GM19463 (cell line): ENCODE measurements at regions not wholly inside any gene's neighbourhood (a gene's known extent, or its start where the extent isn't known, plus 50 kb on each side); places are given as distances from the start of the nearest gene placed in this dataset.
"Not testable (repeated sequence)": the region's sequence is repeated elsewhere in the genome, so short reads cannot be mapped to it uniquely, and the experiment has no call there.

Experiments used
- ATAC-seq: cut with Tn5 transposase; IDR thresholded peaks from one replicate; pipeline ENCODE4 v1.9.1; 2021; ENCODE audit warnings: mild to moderate bottlenecking, moderate library complexity; ENCODE audit not compliant: unreplicated experiment

DNA sequence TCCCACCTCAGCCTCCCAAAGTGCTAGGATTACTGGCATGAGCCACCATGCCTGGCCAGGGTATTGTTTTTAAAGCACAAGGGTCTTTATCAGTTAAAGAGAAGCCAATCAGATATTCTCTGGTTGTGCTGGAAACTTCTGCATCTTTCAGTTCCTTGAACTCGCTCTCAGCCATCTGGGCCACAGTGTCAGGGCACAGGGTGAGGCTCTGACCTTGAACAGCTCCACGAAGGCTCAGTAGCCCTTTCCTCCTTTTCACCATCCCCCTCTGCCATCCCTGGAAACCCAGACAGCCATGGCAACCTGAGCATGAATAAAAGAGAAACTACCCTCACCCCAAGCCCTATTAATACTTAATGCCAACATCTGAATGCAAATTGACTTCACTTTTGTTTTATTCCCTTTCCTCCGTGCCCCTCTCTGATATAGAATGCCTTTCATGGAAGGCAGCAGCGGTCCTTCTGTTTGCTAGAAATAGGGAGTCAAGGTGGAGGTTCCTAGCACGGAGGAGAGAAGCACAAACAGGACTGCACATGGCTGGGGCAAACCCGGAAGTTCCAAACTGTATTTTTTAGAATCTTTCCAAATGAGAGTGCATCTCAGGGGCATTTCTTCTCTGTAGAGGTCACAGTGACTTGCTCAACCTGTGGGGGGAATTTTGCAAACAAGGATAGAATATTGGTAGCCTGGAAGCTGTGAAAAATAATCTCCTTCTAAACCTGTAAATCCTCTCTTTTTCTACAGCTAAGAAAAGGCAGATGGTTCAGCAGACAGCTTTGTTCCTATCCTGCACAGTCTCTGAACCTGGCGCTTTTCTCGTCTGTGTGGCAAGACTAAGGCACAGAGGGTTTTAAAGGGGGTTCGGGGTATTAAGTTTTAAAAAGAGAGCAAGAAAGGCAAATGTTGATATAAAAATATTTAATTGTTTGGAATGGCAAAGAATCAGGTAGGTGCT, 176.4 kb upstream of the RREB1 start:
- ATAC-seq: peak; percentile 73

DNA sequence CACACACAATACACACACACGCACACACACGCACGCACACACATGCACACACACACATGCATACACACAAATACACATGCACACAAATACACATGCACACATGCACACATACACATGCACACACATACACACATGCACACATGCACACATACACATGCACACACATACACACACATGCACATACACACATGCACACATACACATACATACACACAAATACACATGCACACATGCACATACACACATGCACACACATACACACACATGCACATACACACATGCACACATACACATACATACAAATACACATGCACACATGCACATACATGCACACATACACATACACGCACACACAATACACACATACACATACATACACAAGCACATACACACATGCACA, 175.4 kb upstream of the RREB1 start:
- ATAC-seq: no peak

DNA sequence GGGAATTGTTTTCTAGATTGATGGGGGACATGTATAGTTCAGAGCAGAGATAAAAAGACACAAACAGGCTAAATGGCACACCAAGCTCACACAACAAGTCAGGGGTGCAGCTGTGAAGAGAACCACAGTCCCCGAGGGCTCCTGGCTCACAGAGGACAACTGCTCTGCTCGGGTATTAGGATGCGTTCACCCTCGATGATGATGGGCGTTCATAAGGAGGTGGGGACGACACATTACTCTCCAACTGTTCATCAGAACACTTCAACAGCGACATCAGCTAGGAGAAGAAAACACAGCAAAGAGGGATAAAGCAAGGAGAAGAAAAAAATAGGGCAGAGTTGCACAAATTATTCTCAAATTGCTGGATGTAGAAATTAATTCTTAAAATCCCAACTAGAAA, 174.8 kb upstream of the RREB1 start:
- ATAC-seq: no peak

DNA sequence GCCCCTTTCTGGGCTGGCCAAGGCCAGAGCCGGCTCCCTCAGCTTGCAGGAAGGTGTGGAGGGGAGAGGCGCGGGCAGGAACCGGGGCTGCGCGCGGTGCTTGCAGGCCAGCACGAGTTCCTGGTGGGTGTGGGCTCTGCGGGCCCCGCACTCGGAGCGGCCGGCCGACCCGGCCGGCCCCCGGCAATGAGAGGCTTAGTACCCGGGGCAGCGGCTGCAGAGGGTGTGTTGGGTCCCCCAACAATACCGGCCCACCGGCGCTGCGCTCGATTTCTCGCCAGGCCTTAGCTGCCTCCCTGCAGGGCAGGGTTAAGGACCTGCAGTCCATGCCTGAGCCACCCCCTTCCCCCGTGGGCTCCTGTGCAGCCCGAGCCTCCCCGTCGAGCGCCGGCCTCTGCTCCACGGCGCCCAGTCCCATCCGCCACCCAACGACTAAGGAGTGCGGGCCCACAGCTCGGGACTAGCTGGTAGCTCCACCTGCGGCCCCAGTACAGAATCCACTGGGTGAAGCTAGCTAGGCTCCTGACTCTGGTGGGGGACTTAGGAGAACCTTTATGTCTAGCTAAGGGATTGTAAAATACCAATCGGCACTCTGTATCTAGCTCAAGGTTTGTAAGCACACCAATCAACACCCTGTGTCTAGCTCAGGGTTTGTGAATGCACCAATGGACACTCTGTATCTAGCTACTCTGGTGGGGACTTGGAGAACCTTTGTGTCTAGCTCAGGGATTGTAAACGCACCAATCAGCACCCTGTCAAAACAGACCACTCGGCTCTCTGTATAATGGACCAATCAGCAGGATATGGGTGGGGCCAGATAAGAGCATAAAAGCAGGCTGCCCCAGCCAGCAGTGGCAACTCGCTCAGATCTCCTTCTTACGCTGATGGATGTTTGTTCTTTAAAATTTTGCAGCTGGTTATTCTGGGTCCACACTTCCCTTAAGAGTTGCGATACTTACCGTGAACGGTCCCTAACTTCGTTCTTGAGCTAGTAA, 167.4 kb upstream of the RREB1 start:
- no peak for ATAC-seq

DNA sequence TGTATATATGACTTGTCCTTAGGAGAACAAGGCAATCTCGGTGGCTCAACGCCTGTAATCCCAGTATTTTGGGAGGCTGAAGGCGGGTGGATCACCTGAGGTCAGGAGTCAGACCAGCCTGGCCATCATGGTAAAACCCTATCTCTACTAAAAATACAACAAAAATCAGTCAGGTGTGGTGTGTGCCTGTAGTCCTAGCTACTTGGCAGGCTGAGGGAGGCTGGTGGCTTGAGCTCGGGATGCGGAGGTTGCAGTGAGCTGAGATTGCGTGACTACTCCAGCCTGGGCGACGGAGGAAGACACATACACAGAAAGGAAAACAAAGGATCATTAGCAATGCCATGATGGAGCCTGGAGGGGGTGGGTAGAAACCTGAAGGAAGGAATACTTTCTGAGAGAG, 166.6 kb upstream of the RREB1 start:
- no peak for ATAC-seq

DNA sequence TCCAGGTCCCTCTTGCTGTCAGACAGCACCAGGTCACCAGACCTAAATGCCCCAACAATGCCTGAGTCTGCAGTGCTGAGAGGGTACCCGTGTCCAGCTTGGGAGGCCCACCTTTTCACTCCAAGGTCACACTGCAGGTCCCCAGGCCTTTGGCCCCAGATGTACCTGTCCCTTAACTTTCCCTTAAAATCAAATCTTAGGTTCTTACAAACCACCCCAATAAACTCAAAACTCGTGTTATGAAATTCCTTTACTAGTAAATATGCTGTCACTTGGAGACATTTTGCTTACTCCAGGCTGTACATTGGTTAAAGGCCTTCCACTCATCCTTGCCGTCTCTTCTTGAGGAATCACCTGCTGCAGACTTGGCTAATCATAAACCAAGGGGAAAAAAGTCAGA, 165.7 kb upstream of the RREB1 start:
- no peak for ATAC-seq

DNA sequence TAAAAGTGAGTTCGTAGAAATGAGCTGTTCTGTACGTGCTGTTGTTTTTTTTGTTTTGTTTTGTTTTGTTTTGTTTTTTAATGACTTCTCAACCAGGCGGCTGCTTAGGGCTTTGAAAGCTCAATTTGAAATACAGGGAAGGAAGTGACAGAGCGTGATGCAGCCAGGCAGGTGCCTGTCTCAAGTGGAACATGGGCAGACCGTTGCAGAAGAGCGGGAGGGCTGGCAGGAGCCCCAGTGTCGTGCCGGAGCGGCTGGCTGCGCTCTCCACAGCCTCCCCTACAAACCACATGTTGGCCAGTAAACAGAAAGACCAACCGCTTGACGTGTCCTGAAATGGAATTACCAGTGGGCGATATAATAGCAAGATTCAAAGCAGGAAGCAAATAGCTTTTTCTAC, 164.9 kb upstream of the RREB1 start:
- peak; percentile 94 for ATAC-seq

DNA sequence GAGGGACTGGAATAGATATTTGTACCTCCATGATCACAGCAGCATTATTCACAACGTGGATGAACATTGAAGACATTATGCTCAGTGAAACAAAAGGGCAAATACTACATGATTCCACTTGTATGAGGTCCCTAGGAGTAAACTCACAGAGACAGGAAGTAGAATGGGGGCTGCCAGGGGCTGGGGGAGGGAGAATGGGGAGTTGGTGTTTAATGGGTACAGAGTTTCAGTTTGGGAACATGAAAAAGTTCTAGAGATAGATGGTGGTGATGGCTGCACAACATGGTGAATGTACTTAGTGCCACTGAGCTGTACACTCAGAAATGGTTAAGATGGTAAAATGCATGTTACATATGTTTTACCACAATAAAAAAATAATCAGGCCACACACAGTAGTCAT, 164.3 kb upstream of the RREB1 start:
- no peak for ATAC-seq

DNA sequence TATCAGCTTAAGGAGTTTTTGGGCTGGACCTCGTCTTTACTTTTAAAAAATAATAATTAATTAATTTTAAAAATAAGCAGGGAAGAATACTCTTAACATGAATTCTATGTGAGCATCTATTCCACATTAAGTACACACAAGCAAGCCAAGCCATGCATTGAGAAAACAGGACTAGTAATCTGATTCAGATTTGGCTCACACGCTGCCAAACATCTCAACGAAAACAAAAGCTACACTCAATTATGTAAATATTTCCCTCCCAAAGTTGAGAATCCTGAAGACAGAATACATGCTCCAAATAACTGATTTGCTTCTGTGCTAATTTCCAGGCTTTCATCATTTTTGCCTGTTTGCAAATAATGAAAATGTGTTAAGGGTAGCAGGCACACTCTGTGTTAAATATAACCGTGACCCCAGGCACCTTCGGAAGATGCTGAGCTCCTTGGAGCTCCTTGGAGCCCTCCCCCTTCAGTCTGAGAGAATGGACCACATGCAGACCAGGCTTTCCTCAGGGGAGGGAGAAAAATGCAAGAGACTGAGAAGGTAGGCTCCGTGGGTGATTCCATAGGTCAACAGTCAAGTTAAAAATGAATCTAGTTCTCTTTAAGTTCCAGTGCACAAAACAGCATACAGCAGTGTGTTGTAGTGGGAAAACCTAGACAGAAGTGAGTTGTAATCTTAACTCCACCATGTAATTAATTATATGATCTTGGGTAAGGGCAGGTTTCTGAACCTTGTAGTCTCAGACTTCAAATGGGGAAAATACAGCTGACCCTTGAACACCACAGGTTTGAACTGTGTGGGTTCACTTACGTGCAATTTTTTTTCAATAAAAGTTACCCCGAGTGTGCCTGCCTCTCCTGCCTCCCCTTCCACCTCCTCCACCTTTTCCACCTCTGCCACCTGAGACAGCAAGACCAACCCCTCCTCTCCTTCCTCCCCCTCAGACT, 161.3 kb upstream of the RREB1 start:
- no peak for ATAC-seq

DNA sequence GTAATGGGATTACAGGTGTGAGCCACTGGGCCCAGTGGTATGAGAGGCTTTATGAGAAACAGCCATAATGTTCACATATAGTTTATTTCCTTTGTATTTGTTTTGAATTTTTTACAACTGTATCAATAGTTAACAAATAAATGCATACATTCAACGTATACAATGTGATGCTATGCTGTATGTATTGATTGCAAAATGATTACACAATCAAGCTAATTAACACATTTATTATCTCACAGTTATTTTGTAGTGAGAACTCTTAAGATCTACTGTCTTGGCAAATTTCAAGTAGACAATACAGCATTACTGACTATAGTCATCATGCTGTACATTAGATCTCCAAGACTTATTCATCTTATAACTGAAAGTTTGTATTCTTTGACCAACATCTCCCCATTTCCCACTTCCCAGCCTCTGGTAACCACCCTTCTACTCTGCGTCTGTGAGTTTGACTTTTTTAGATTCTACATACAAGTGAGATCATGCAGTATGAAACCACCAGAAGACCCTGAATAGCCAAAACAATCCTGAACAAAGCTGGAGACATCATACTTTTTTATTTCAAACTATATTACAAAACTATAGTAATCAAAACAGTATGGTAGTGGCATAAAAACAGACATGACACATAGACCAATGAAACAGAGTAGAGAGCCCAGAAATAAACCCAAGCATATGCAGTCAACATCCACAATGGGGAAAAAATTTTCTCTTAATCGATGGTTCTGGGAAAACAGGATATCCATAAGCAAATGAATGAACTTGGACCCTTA, 157.2 kb upstream of the RREB1 start:
- no peak for ATAC-seq

DNA sequence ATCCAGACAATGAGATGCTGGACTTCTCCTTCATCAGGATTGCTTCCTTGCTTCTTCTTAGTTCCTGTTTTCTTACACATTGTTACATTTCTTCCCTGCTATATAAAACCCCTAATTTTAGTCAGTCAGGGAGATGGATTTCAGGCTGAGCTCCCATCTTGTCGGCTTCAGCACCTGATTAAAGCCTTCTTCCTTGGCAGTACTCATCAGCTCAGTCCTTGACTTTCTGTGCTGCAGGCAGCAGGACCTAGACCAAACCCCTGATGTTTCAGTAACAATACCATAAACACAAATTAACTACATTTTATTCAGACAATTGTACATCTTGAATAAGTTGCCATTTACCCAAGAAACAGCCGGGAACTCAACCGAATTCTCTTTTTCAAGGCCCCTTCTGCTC, 156.4 kb upstream of the RREB1 start:
- no peak for ATAC-seq

DNA sequence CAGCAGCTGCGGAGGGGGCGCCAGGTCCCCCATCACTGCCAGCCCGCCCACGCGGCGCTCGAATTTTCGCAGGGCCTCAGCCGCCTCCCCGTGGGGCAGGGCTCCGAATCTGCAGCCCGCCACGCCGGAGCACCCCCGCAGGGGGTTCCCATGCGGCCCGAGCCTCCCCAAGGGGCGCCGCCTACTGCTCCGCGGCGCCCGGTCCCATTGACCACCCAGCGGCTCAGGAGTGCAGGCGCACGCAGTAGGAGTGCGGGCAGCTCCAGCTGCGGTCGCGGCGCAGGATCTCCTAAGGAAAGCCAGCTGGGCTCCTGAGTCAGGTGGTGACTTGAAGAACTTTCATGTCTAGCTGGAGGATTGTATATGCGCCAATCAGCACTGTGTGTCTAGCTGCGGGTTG, 155.3 kb upstream of the RREB1 start:
- no peak for ATAC-seq

DNA sequence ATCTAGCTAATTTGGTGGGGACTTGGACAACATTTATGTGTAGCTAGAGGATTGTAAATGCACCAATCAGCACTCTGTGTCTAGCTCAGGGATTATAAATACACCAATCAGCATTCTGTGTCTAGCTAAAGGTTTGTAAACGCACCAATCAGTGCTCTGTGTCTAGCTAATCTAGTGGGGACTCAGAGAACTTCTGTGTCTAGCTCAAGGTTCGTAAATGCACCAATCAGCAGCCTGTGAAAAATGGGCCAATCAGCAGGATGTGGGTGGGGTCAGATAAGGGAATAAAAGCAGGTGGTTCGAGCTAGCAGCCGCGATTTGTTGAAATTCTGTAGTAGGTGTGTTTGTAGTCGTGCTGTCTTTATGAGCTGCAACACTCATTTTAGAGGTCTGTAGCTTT, 154.8 kb upstream of the RREB1 start:
- ATAC-seq: not testable (repeated sequence)

DNA sequence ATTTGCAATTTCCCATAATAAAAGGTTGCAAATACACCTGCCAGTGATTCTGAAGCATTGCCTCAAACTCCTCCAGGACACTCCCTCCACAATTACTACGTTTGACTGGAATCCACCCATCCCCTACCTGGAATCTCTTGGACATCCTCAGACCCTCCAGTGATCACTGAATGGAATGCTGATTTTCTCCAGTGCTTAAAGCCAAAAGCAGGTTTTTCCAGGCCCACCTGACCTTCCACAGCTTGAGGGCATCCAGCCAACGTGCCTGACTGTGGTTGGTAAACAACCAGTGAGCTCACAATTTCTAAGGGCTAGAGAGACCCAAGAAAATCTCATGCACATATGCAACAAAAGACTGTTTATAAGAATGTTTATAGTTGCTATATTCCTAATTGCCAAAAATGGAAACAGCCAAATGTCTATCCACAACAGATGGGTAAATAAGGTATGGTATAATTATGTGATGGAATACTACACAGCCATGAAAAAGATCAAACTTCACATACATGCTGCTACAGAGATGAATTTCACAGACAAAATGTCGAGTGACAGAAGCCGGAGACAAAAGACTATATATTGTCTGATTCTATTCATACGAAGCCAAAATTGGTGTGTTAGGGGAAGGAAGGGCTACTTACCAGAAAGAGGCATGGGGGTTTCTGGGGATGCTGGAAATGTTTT, 147.1 kb upstream of the RREB1 start:
- no peak for ATAC-seq

DNA sequence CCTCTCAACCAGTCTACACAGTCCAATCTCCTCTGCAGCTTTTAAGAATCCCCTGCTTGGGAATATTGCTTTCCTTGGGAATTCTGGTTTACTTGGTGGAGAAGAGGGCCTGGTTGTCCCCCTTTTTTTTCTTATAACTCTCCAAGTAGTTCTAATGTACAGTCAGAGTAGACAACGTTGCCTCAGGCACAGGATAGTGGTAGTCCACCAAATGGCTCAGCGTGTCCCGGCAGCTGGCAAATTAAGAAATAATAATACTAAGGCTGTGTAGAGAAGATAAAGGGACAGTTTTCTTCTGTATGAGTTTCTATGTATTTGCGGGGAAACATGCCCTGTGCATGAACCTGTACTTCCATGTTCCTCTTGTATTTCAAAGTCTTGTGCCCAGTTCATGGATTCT, 145.7 kb upstream of the RREB1 start:
- no peak for ATAC-seq

DNA sequence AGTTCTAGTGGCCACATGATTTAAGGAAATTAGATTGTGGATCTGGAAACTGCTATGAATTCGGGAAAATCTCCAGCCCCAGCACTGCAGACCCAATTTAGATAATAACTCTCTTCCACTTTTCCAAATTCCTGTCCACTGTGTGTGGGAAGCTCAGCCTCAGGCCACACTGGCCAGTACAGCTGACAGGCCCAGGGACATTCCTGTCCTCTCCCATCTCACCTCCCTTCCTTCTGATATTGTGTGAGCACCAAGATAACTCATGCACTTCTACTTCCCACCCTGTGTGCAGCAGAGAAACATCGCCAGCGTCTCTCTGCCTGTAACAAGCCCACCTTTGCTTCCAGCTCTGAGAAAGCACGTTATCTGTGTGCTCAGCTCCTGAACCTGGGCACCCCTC, 145.1 kb upstream of the RREB1 start:
- no peak for ATAC-seq

DNA sequence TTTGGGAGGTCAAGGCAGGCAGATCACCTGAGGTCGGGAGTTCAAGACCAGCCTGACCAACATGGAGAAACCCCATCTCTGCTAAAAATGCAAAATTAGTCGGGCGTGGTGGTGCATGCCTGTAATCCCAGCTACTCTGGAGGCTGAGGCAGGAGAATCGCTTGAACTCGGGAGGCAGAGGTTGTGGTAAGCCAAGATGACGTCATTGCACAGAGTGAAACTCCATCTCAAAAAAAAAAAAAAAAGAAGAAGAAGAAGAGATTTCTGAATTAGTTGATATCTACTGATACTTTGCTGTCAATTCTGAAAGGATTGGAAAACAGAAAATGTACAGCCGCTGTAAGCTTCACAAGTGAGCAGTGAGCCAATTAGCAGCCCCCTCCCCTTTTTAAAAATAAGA, 144.4 kb upstream of the RREB1 start:
- not testable (repeated sequence) for ATAC-seq

DNA sequence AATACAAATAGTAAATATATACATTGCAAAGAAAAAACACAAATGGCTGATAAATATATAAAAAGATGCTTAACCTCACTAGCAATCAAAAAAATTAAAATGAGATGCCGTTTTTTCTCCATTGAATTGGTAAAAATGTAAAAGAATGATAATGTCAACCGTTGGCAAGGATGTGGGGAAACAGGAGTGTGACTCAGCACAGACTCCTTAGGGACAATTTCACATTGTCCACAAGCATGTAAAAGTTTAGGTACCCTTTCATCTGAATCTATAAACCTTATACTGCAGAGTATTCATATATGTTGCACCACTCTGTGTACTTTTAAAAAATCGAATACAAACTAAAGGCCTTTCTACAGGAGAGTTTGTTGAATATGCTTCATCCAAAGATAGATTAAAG, 143.1 kb upstream of the RREB1 start:
- ATAC-seq: no peak

DNA sequence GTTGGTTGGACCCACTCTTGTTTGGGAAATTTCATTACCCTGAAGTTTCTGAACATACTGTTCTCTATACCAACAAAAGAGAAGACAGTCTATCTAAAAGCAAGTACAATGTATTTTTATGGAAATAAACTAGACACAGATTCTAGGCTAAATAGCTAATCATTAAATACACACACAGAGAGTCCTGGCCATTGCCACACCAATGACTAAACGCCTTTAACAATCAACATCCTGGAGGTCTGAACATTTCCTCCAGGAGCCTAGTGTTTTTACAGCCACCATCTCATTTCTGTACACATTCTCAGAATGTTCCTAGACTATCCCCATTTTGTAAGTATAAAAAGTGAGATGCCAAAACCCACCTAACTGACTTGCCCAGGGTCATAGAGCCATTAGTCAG, 141.6 kb upstream of the RREB1 start:
- ATAC-seq: no peak
